GM04504 (cell line): ENCODE measurements at regions not wholly inside any gene's neighbourhood (a gene's known extent, or its start where the extent isn't known, plus 50 kb on each side); places are given as distances from the start of the nearest gene placed in this dataset.
"Not testable (repeated sequence)": the region's sequence is repeated elsewhere in the genome, so short reads cannot be mapped to it uniquely, and the experiment has no call there.

Experiments used
- DNase-seq: peaks from one replicate; pipeline ENCODE4 v3.0.0-alpha.2; 2012; ENCODE audit warnings: low read depth

DNA sequence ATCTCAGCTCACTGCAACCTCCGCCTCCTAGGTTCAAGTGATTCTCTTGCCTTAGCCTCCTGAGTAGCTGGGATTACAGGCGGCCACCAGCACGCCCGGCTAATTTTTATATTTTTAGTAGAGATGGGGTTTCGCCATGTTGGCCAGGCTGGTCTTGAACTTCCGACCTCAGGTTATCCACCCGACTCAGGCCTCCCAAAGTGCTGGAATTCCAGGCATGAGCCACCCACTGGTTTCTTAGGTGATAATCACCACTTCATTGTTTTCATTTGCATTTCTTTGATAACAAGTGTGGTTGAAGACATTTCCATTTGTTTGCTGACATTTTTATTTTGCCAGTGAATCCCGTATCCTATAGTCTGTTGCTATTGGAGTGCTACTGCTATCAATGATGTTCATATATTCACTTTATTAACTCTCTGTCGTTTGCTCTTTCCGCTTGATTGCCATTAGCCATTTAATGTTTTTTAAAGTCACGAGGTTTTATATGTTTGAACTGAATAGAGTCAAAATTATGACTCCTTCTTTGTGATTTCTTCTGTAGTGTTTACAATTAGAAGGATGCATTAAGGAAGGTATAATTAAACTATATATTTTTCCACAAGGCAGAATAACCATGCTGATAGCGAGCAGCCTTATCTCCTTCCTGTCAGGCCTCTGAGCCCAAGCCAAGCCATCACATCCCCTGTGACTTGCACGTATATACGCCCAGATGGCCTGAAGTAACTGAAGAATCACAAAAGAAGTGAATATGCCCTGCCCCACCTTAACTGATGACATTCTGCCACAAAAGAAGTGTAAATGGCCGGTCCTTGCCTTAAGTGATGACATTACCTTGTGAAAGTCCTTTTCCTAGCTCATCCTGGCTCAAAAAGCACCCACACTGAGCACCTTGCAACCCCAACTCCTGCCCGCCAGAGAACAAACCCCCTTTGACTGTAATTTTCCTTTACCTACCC is 87.3 kb upstream of the DAPK1 start:
- not testable (repeated sequence) for DNase-seq

DNA sequence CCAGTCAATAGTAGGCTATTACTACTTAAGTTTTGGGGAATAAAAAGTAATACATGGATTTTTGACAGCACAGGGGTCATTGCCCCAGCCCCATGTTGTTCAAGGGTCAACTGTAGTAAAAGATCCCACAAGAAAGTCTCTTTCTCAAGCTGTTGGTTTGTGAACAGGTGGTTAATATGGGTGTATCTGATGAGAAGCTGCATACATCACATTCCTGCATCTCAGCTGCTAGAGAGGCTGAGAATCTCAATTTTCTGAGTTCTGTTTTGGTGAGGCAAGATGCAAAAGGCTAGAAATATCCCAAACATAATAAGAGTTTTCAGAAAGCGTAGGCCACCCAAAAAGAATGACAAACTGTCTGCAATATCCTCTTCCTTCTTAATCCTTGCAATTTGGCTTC is 76.8 kb upstream of the DAPK1 start:
- DNase-seq = no peak

- no peak for DNase-seq
Observed at GRCh38 chr9:87421734-87422133, 75.9 kb upstream of the DAPK1 start.

DNA sequence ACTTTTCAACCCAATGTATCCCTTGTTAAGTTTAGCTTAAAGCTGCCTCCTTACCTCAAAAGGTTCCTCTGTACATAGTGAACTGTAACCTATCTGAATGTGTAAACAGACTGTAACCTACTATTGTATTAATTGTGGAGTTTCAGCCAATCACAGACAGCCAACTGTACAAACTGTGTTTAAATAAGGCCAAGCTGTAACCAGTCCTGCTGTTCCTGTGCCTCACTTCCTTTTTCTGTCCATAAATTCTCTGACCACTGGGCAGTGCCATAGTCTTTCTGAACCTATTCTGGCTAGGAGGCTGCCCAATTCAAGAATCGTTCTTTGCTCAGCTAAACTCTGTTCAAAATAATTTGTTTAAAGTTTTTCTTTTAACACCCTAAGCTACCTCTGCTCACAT is 74.7 kb upstream of the DAPK1 start:
- DNase-seq = no peak

GRCh38 chr9:87423885-87424284 is 73.8 kb upstream of the DAPK1 start:
- not testable (repeated sequence) for DNase-seq

DNA sequence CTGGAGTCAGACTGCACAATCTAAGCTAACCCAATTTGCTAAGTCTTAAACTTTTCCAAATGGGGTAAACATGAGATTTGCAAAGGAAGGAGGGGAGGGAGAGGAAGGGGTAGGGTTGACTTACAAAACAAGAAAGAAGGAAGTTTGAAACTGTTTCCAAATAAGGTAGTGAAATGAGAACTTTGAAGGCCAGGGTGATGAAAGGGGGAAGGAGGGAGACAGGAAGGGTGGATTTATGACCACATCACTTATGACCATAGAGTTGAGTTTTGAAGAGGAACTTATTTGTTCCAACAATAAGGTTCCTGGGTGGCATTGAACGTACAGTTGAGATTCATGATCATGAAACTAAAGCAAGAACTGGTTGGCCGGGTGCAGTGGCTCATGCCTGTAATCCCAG is 72.5 kb upstream of the DAPK1 start:
- no peak for DNase-seq

- DNase-seq = no peak
Observed at GRCh38 chr9:87427851-87428506, 69.7 kb upstream of the DAPK1 start.

- no peak for DNase-seq
Observed at GRCh38 chr9:87428659-87429058, 69.0 kb upstream of the DAPK1 start.

DNA sequence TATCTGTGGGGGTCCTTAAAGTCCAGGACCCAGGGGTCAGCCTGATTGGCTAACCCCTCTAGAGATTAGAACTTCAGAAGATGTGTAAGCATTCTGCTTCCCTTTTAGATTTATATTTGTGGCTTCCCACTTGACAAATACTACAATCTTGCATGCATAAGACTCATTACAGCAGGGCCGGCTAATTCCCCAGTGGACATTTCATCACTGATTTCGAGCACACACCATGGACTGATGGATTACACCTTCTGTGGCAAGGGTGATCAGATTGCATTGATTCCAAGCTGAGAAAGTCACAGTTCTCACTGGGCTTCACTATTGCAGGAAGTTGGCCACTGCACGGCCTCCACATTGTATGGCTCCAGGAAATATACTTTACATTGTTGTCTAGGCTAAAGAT is 65.8 kb upstream of the DAPK1 start:
- DNase-seq = no peak

DNA sequence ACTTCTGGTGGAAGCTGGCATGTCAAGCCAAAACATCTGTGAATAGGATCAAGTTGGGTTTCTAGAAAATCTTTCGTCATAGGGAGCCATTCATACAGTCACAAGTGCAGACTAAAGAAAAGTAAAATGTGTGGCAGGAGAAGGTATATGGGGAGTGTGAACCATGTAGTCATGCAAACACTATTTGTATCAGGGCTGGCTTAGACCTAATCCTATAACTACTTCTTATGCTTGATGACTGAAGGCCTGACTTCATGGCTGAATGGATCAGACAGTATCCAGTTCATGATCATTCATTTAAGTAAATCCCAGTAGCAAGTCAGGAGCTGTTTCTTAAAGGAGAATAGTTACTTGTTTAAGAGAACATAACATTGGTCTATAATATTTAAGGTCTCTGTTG is 63.8 kb upstream of the DAPK1 start:
- no peak for DNase-seq

- DNase-seq = no peak
Observed at GRCh38 chr9:87434366-87434765, 63.3 kb upstream of the DAPK1 start.

- DNase-seq = no peak
Observed at GRCh38 chr9:87435189-87435880, 62.3 kb upstream of the DAPK1 start.

DNA sequence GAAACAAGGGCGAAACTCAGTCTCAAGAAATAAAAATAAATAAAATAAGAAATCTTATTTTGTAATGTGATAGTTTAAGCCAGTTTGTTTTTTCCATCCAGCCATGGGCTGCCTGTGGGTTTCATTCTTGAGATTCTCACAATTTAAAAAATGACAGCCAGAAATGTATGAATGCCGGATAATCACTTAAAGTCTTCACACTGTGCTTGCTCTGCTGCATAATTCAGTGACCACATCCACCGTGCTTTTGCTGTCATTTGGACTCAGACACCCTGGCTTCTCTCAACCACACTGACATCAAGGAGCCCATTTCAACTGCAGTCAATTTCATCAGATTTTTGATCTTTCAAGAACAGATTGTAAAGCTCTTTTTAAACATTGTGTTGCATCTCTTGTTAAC is 61.0 kb upstream of the DAPK1 start:
- no peak for DNase-seq

DNA sequence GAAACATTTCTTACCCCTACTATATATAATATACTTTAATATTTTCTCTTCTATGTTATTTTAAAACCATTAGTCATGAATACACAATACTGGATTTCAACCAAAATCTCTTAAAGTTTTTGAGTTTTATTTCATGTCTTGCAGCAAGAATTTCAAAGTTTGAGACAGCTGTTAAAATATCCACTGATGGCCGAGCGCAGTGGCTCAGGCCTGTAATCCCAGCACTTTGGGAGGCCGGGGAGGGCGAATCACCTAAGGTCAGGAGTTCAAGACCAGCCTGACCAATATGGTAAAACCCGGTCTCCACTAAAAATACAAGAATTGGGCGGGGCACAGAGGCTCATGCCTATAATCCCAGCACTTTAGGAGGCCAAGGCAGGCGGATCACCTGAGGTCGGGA is 59.7 kb upstream of the DAPK1 start:
- DNase-seq = no peak

- DNase-seq = peak; percentile 17
Observed at GRCh38 chr9:87441251-87441650, 56.4 kb upstream of the DAPK1 start.

- DNase-seq = no peak
Observed at GRCh38 chr9:87442451-87442850, 55.2 kb upstream of the DAPK1 start.

DNA sequence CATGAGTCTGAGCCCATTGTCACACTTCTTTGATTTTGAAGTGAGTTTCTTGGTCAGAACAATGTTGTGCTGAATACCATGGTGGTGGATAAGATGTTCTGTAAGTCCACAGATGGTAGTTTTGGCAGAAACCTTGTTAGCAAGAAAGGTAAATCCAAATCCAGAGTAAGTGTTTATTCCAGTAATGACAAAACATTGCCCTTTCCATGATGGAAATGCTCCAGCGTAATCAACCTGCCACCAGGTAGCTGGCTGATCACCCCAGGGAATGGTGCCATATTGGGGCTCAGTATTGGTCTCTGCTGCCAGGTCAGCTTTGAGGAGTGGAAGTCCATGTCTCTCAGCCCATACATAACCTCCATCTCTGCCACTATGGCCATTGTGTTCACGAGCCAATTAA is 54.7 kb upstream of the DAPK1 start:
- no peak for DNase-seq

DNA sequence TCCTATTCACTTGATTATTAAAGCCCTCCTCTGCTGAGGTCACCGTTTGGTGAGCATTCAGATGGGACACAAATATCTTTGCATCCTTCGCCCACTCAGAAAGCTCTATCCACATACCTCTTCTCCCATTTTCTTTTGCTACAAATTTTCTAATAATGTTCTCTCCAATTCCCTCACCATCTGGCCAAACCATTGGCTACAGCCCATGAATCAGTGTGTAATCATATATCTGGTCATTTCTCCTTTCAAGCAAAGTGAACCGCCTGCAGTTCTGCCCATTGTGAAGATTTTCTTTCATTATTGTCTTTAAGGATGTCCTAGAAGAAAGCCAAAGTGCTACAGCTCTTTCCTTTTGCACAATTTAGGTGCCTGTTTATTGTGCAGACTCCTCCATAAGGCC is 54.2 kb upstream of the DAPK1 start:
- DNase-seq = no peak

DNA sequence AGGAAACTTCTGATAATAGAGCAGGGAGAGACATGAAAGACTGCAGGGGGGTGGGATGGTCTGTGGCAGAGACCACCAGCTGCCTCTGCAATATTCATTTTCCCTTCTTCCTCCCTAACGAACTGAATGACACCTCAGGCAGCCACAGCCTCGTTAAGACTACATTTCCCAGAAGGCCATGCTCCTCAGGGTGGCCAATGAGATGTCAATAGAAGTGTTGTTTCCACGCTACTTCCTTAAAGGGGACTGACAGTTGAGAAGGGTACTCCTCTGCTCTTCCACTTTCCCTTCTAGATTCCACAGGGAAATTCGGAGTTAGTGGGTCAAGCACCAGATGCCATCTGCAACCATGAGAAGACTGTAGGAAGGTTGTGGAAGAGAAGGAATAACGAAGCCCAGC is 52.0 kb upstream of the DAPK1 start:
- no peak for DNase-seq

- DNase-seq = no peak
Observed at GRCh38 chr9:87446527-87446926, 51.1 kb upstream of the DAPK1 start.

DNA sequence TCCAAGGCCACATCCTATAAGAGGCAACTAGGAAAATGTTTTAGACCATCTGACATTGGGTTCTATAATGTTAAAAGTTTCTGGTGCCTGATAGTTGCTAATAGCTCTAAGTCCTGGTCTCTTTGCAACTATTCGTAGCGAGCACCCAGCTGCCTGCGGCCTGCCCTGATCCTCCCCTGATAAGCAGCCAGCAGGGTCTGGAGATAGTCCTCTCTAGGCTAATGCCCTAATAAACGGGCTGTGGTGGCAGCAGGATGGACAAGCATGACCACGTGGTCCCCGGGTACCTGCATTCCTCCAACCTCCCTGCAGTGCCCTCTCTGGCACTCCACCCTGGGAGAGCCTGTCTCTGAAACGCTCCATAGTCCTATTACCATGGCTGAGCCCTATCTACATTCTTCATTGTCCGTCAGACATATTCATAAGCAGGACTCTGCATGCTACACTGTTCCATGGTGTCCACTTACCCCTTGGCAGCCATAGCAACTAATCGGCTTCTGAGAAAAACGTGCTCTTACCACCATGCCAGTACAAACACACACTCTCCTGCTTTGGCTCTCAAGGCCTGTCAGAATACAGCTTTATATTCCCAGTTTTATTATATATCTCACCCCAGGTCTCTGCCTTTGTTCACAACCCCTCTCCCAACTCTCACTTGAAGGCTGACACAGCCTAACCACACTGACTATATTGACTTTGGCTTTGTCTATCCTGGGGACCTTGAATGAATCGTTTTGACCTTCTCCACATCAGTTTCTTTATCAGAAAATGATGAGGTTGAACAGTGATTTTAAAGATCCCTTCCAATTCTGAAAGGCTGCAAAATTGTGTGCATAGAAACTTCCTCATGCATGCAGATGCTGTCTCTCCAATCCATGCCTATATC is 49.9 kb upstream of the DAPK1 start:
- DNase-seq = no peak
